ENCODE measurements at regions not wholly inside any gene's neighbourhood (a gene's known extent, or its start where the extent isn't known, plus 50 kb on each side); places are given as distances from the start of the nearest gene placed in this dataset.

GRCh38 chr5:110909950-110910349 lies 161.6 kb upstream of the TSLP start:
- in situ Hi-C loops (cut with HindIII; ENCODE audit: low sequenced_read_pairs) = no loop called here
- DNase-seq (ENCODE audit: low spot score) = no peak

GRCh38 chr5:110913221-110913620 lies 158.3 kb upstream of the TSLP start:
- no peak for DNase-seq (ENCODE audit: low spot score)
- in situ Hi-C loops (cut with HindIII; ENCODE audit: low sequenced_read_pairs) = no loop called here

DNA sequence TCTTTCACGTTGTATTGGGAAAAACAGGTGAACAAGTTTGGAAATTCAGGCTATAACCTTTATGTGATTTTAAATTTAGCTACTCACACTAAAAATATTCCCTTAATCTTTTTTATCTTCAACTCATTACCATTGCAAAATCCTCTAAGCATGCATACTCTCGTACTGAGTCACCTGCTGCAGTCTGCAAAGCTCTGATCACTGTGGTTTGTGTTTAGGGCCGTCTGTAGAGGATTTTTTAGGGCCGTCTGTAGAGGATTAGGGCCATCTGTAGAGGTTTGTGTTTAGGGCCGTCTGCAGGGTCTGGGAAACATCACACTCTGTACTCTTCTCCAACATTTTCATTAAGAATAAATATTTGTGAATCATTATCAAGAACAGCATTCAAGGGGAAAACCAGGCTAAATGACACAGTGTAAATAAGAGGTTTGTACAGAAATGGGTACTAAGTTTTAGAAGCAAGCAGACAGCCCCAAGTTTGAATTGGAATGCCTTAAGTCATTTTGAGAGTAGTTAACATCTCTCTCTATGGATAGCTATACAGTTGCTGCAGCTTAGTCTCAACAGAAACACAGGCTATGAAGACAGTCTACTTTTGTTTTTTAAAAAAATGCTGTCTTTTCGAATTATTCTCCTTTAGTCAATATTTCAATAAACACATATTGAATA lies 155.0 kb upstream of the TSLP start:
- in situ Hi-C loops (cut with HindIII; ENCODE audit: low sequenced_read_pairs) = no loop called here
- DNase-seq (ENCODE audit: low spot score) = no peak

- no peak for DNase-seq (ENCODE audit: low spot score)
- in situ Hi-C loops (cut with HindIII; ENCODE audit: low sequenced_read_pairs) = no loop called here
These were observed 154.2 kb upstream of the TSLP start for GRCh38 chr5:110917161-110917875.

DNA sequence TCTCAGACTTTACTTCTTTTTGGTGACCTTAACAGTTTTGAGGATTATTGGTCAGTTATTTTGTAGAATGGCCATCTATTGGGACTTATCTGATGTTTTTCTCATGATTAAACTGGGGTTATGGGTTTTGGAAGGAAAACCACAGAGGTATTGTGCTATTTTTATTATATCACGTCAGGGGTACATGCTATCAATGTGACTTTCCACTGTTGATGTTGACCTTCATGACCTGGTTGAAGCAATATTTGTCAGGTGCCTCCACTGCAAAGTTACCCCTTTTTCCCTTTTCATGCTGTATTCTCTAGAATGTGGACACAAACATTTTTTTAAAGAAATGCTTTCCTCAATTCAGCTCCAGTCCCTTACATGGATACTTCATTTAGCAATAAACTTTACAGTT lies 152.8 kb upstream of the TSLP start:
- DNase-seq (ENCODE audit: low spot score) = no peak
- in situ Hi-C loops (cut with HindIII; ENCODE audit: low sequenced_read_pairs) = no loop called here

GRCh38 chr5:110923971-110924370 lies 147.5 kb upstream of the TSLP start:
- DNase-seq (ENCODE audit: low spot score) = no peak
- in situ Hi-C loops (cut with HindIII; ENCODE audit: low sequenced_read_pairs) = no loop called here

DNA sequence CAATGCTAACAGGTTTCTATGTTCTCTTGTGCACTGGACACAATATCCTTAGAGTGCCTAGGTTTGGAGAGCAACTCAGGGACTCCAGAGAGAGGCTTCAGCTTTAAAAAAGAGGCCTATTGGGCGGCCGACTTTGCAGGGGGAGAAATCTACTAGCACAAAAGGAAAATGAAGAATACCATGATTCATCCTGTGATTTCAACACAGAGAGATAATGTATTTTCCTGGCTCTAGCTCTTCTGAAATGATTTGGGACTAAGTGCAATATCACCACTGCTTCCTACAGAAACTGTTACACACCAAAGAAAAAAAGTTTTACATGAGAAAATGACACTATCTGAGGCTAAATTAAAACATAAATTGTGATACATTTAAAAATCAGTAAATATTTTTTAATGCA lies 146.1 kb upstream of the TSLP start:
- no peak for DNase-seq (ENCODE audit: low spot score)
- in situ Hi-C loops (cut with HindIII; ENCODE audit: low sequenced_read_pairs) = no loop called here

- no peak for DNase-seq (ENCODE audit: low spot score)
- in situ Hi-C loops (cut with HindIII; ENCODE audit: low sequenced_read_pairs) = no loop called here
These were observed 145.6 kb upstream of the TSLP start for GRCh38 chr5:110925916-110926315.

GRCh38 chr5:110932755-110933488 lies 138.6 kb upstream of the TSLP start:
- in situ Hi-C loops (cut with HindIII; ENCODE audit: low sequenced_read_pairs) = no loop called here
- no peak for DNase-seq (ENCODE audit: low spot score)

GRCh38 chr5:110940136-110940535 lies 131.4 kb upstream of the TSLP start:
- in situ Hi-C loops (cut with HindIII; ENCODE audit: low sequenced_read_pairs) = no loop called here
- no peak for DNase-seq (ENCODE audit: low spot score)

DNA sequence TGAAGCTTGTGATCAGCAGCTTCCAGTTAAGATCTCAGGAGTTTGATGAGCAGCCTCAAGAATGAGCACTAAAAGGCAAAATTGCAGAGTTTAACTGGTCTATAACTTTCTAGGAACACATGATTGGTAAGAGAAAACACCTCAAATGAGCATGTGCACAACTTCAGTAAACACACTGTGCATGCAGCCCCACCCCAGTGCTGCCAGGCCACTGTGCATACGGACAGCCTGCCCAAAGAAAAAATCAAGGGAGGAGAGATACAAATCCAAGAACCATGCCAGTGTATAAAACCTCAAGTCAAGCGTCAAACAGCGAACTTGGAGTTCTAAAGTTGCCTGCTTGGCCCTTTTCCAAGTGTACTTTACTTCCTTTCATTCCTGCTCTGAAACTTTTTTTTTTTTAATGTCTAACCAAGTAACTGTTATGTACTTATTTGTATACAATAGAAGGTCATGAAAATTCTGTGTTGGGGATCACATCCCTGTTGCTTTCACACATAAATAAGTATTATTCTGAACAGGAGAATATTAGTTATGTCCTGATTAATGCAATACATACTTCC lies 125.6 kb upstream of the TSLP start:
- no peak for DNase-seq (ENCODE audit: low spot score)
- in situ Hi-C loops (cut with HindIII; ENCODE audit: low sequenced_read_pairs) = no loop called here

DNA sequence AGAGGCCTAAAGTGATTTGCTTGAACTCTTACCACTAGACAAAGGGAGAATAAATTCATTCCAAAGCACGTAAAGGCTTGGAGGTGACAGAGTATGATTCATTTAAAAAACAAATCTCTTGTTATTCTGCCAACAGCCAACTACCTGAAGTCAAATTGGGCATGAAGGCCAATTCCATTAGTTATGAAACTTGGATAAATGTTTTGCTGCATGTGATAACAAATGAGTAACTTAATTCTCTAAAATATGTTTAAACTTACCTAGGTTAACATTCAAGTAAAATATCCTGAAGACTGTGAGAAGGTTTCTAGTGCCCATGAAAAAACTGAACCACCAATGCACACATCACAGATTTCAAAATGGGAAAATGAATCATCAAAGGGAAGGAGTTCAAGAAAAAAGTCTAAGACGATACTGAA lies 120.1 kb upstream of the TSLP start:
- in situ Hi-C loops (cut with HindIII; ENCODE audit: low sequenced_read_pairs) = no loop called here
- no peak for DNase-seq (ENCODE audit: low spot score)

GRCh38 chr5:110956280-110956912 lies 115.1 kb upstream of the TSLP start:
- DNase-seq (ENCODE audit: low spot score) = no peak
- in situ Hi-C loops (cut with HindIII; ENCODE audit: low sequenced_read_pairs) = no loop called here

GRCh38 chr5:110956913-110957813 lies 114.3 kb upstream of the TSLP start:
- in situ Hi-C loops (cut with HindIII; ENCODE audit: low sequenced_read_pairs) = no loop called here
- no peak for DNase-seq (ENCODE audit: low spot score)

DNA sequence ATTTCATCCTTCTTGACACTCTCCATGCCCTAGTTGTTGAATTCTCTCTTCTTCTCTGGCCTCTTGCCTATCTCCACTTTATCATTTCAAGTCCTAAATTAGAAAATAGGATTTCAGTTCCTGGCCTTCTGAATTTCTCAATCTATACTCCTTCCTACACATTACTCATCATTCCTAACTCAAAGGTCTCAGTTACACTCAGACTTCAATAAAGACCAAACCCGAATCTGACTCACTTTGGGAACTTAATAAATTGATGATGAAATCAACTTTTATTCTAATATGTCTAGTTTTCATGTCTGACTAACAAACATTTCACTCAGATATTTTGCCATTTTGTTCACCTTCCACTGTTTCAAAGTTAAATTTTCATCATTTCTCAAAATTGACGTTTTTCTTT lies 113.6 kb upstream of the TSLP start:
- in situ Hi-C loops (cut with HindIII; ENCODE audit: low sequenced_read_pairs) = no loop called here

GRCh38 chr5:110963495-110963894 lies 108.0 kb upstream of the TSLP start:
- DNase-seq (ENCODE audit: low spot score) = no peak
- in situ Hi-C loops (cut with HindIII; ENCODE audit: low sequenced_read_pairs) = no loop called here

More for the DNA sequence above, 113.6 kb upstream of the TSLP start:
- no peak for DNase-seq (ENCODE audit: low spot score)

DNA sequence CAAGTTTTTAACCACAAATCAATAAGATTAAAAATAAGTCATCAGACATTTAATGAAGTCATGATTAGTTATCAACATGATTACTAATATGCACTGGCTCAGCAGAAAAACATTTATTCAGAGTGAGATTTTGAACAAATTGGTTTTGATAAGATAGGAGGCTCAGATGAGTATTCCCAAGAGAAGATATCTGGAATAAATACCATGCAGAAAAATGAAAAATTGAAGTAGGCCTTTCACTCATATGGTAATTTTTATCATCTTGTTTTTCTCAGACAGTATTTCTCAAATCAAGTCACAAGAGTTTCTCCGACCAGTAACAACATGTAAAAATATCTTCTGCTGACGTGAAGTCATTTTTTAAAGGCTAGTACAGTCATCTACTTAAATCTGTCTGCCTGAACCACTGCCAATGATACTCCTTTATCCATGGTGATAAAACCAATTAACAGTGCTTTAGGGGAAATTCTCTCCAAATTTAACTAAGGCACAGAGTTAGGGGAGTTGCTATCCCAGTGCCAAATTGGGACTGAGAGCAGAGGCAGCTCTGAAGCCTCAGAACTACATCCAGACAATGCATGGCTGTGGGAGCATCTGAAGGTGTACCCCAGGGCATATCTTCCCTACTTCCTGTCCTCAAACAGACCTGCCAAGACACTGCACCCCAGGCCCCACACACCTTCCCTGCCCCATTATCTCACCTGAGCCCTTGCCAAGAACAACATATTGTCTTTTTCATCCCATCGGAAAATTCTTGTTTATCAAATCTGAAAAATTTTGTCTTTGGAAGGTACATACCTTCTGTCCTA lies 105.5 kb upstream of the TSLP start:
- no peak for DNase-seq (ENCODE audit: low spot score)

More for the DNA sequence above, 105.5 kb upstream of the TSLP start:
- in situ Hi-C loops (cut with HindIII; ENCODE audit: low sequenced_read_pairs) = no loop called here
